ENCODE measurements at regions not wholly inside any gene's neighbourhood (a gene's known extent, or its start where the extent isn't known, plus 50 kb on each side); places are given as distances from the start of the nearest gene placed in this dataset.
A peak's percentile ranks its signal among the peaks of the same experiment; 100 is the strongest.

DNA sequence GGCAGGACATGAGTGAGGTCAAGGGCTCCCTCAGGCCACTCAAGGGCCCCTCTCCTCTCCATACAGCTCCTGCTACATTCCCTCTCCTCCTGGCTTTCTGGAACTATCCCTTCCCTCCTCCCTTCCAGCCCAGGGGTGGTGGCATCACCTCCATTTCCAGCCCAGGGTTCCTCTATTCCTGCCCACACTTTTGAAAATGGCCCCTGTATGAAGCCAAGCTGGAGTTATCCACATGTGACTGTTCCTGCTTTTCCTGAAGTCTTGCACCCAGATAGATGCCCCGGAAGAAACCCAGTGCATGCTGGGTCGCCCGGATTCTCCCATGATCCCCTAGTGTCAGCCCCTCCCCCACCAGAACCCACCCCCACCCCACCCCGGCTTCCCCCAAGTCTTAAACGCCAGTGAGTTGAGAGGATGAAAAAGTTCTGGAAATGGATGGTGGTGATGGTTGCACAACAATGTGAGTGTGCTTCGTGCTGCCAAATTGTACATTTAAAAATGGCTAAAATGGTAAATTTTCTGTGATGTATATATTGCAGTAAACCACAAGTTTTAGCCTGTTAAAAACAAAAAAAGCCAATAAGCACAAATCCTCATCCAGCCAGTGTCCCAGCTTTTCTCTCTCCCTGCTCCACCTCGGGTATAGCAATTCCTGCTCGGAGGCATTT, 136.9 kb downstream of the SCARB1 start:
- no peak for DNase-seq

DNA sequence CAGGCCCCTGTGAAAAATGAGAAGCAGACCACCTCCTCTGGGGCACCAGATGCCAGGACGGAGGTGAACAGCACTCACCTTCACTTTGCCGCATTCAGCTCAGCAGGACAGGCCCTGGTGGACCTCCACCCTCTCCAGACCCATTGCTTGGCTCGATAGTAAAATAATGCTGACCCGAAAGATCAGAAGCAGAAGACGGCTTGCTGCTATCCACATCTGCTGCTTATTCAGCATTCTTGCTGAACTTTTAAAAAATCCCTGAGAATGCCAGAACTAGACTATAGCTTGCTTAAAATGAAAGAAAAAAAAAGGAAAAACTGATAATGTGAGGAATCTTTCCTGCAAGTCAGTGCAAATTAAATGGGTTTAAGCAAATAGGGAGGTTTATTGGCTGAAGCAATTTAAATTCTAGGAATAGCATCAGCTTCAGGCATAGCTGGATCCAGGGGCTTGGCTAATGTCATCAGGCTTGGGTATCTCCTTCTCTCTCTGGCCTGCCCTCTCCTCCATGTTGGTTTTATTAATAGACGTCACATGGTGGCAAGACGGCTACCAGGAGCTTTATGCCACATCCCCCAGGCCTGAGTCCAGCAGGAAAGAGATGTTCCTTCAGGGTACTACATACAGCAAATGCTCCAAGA, 137.9 kb downstream of the SCARB1 start:
- DNase-seq, result no peak

DNA sequence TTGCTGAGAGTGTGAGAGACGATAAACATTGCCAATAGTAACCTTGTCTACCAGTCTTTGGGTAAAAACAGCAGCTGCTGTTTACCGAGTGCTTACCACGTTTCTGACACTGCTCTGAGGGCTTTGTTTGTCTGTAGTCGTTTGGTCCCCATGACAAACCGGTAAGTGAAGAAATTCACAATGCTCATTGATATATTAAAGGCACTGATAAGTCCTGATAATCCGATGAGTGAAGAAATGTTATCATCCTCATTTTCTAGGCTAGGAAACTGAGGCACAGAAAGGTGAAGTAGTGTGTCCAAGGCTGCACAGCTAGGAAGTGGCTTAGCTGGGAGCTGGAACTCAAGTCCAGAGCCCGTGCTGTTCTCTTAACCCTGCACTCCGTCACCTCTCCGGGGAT, 138.6 kb downstream of the SCARB1 start:
- no peak for DNase-seq

DNA sequence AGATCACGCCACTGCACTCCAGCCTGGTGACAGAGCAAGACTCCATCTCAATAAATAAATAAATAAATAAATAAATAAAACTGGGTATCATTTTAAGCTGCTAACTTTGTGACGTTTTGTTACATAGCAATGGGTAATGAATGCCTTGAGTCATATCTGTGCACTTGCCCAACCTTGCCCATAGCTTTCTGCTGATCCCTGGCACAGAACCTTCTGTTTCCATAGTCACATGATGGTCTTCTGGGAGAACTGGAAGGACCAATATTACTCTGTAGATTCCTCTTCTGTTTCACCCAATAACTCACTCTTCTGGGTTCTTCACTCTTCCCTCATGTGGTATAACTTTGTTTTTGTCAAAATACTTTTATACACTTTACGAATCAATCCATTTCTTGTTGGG, 140.8 kb downstream of the SCARB1 start:
- no peak for DNase-seq

DNA sequence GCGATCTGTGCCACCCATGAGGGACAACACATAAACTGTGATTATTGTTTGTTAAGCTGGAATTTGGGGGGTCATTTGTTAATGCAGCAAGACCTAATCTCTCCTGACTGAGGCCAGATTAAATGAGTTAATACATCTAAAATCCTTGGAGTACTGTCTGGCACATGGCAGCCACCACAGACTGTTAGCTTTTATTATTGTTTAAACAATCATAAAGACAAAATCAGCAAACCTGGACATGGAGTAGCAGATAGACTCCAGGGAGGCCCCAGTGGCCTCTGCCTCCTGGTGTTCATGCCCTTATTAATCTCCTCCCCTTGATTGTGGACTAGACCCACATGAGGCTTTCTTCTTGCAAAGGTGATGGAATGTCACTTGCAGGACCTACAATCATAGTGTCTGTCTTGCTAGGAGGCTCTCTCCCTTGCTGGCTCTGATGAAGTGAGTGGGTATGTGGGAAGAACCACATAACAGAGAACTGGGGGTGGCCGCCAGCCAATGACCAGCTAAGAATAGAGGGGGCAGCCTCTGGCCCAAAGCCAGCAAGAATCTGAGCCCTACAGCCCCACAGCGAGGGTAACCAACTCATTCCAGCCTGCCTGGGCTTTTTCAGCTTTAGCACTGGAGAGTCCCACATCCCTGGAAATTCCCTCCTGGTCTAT, 142.0 kb downstream of the SCARB1 start:
- DNase-seq, result peak in 1 of 56 donors; percentile 19

DNA sequence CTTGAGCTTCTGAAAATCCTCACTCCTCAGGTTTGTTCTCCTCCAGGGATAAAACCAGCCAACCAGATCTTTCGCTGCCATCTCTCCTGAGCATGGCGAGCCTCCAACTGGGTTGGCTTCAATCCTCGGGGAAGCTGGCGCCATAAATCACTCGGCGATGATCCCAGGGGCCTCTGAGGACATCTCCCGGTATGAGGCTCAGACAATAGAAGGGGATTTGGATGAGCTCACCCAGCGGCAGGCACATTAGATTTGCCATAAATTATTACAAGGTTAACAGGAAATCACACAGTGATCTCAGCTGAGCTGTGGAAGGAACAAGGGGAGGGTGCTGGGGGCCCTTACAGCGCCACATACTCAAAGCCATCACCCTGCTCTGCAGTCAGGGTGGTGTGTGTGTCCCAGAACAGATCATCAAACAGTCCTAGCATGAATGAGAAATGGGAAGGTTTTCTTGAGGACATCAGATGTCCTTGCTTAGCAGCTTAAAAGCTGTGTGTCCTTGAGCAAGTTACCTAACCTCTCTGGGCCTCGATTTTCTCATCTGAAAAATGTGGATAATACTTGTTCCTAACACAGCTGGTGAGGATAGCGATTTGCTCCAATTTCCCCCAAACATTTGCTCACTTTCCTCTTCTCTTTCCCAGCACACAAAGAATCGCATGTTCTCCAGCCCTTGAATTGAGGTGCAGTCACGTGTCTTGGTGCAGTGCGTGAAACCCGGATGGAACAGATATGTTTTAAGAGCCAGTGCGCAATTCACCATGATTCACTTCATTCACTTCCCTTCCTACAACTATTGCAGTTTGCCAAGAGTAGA, 142.8 kb downstream of the SCARB1 start:
- DNase-seq, result peak in 18 of 56 donors; percentile 12 to 66 (median 38)

DNA sequence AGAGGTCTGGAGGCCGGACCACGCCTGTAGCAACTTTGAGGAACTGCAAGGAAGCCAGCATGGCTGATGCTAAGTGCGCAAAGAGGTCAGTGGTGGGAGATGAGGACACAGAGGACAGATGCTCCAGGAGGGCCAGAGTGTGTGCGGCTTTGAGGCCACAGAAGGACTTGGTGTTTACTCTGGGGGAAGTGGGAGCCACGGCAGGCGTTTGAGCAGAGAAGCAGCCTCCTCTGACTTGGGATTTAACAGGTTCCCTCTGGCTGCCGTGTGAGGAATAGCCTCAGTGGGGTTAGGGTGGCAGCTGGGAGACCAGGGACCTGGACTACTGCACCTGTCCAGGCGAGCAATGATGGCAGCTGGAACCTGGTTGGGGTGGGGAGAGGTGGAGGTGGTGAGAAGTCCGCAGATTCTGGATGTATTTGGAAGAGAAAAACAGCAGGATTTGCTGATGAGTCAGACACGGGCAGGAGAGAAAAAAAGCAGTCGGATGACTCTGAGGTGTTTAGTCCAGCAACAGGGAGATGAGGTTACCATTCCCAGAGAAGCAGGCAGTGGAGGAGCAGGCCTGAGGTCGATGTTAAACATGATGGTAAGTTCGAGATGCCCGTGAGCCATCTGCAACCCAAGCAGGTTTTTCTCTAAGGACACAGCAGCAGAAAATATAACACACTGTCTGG, 143.5 kb downstream of the SCARB1 start:
- peak in 1 of 56 donors; percentile 49 for DNase-seq

DNA sequence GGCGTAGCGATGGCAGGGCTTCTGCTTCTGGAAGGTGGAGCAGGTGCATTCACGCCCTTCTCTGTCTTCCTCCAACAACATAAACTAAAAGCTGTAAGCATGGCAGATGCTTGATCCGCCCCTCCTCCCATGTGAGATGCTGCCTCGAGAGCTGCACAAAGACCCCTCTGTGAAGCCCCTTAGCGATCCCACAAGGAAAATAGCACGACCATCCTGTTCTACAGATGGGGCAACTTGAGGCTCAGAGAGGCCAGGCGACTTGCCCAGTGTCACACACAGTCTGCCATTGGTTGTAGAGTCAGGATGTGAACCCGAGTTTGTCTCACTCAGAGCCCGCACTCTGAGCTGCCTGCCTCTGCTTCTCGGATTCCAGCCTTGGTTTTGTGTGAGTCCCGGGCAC, 144.4 kb downstream of the SCARB1 start:
- peak in 1 of 56 donors; percentile 18 for DNase-seq

DNA sequence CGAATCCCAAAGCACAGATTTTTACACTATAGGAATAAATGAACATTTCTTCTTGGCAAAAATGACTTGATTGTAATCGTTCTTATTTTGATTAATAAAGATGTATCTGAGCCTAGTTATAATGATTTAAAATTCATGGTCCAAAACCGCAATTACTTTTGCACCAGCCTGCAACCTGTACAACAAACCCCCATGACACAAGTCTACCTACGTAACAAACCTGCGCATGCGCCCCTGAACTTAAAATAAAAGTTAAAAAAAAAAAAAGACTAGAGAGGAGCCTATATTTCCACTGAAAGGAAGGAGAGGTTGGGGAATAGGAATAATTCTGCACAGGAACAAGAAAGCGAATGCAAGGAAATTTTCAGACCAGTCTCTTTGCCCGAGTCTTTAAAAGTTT, 145.2 kb downstream of the SCARB1 start:
- DNase-seq, result no peak

DNA sequence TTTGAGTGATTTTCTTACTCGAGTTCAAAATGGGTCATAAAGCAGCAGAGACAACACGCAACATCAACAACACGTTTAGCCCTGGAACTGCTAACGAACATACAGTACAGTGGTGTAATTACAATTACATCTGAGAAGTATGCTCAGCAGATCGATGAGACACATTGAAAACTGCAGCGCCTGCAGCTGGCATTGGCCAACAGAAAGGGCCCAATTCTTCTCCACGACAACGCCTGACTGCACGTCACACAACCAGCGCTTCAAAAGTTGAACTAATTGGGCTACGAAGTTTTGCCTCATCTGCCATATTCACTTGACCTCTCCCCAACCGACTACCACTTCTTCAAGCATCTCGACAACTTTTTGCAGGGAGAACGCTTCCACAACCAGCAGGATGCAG, 145.6 kb downstream of the SCARB1 start:
- DNase-seq, result peak in 2 of 56 donors; percentile 20 to 29

DNA sequence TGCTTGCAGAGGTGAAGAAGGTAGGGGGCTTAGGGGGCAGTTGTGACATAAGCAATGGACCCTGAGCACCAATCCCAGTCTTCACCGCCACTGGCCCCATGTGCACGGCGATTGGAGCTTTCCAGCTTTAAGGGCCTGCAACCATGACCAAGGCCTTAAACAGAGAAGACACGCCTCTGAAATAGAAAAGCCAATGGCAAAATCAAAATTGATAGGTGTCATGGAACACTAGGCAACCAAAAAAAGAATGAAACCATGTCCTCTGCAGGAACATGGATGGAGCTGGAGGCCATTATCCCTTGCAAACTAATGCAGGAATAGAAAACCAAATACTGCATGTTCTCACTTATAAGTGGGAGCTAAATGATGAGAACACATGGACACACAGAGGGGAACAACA, 146.3 kb downstream of the SCARB1 start:
- no peak for DNase-seq

DNA sequence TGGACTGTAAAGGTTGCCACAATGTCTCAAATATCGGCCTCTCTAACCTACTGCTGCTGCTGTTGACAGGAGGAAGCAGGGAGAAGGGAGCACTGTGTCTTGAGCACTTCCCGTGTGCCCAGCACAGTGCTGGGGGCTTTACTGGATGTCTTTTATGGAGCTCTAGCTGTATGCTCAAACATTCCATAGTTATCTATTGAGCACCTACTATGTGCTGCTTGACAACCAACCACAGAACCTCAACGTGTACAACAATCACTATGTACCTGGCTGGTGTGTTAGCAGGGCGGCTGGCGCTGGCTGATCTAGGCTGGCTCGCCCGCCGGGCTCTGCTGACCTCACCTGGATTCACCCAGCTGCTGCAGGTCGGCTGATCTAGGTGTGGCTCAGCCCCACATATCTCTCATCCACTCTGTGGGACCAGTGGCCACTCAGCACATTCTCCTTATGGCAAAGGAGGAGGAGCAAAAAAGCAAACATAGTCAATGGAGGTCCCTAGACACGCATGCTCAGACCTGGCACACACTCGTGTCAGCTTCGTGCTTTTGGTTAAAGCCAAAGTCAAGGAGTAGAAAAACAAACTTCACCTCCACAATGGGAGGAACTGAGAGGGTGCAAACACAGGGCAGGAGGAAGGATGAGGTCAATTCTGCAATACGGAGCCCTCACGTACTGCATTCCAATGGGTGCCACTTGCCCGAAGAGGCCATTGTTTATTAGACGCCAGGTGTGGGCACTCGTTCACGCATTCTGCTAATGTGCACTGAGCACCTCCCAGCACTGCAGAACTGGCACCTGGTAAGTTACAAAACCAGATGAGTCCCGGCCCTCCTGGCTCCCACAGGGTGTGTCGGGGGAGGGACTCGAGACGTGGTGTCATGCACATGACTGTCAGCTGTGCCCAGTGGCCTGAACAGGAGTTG, 147.2 kb downstream of the SCARB1 start:
- DNase-seq, result no peak

DNA sequence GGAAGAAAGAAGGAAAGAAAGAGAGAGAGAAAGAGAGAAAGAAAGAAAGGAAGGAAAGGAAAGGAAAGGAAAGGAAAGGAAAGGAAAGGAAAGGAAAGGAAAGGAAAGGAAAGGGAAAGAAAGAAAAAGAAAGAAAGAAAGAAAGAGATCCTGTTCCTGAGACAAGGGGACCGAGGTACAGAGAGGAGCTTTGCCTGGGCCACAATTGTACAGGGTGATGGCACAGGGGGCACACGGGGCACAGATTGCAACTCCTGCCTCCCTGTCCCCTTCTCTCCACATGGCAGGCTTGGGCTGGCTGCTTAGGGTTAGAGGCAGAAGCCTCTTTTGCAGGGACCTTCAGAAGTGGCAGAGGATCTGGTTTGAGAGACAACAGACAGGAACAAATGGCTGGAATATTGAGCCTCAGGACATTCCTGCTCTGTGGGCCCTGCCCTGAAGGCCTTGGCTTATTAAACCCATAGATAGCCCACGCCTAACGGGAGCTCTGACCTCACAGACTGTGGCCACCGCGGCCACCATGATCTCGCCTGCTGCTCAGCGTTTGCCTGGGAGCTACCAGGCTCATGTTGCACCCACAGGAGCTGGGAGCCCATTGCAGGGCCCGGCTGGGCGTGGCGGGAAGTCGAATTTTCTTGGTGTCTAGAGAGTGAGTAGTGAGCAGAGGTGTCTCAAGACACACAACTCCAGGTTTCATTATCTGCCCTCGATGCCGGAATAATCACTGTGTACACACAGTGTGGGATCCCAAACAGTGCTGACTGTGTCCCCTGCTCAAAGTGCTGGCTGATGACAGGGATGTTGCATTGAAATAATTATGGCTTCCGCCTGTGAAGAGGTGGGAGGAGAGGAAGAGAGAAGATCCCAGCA, 147.9 kb upstream of the NCOR2 start:
- no peak for DNase-seq

DNA sequence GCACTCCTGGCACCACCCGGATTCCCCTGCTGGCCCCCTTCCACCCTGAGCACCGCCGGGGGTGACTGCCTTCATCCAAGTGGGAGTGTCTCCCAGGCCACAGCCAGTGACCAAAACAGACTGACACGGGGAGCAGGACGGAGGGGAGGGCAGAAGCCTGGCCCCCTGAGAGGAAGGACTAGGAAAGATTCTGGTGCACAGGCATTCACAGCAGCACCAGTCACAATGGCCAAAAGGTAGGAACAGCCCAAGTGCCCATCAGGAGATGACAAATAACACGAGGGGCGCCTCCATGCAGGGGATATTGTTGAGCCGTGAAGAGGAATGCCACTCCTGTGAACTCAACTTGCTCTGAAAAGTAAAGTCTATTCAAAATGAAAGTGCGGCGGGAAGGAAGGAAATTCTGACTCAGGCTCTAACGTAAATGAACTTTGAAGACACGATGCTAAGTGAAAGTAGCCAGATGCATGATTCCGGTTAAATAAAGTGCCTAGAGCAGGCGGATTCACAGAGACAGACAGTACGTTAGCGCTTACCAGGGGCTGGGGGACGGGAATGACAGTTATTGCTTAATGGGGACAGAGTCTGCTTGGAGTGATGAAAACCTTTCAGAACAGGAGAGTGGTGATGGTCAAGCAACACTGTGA, 146.1 kb upstream of the NCOR2 start:
- peak in 6 of 56 donors; percentile 17 to 47 (median 27) for DNase-seq

DNA sequence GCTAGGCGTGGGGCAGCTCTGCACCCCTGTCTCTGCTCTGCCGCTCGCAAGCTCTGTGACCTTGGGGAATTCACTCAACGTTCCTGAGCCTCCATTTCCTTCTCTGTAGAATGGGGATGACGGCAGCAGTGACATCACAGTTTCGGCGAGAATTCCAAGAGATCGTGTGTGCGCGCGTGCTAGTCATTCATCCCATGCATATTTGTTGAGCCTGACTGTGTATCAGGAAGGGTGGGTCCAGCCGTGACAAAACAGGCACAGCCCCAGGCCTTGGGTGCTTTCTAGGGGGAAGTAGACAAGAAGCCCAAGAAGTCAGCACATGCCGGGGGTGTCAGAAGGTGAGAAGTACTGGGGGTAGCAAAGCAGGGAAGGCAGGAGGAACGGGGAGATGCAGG, 145.6 kb upstream of the NCOR2 start:
- DNase-seq, result peak in 1 of 56 donors; percentile 32

DNA sequence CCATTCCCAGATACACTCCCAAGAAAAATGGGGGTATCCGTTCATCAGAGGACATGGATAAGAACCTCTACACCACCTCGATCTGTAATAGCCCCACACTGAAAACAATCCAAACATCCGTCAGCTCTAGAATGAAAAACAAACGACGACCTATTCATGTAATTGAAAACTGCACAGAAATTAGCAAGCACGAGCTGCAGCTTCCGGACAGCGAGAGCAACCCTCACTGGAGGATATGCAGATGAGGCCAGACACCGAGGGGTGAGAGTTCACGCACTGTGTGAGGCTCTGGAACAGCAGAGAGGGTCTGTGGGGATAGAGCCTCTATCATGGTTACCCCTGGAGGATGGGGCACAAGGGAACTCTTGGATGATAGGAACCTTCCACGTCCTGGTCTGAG, 143.9 kb upstream of the NCOR2 start:
- no peak for DNase-seq

DNA sequence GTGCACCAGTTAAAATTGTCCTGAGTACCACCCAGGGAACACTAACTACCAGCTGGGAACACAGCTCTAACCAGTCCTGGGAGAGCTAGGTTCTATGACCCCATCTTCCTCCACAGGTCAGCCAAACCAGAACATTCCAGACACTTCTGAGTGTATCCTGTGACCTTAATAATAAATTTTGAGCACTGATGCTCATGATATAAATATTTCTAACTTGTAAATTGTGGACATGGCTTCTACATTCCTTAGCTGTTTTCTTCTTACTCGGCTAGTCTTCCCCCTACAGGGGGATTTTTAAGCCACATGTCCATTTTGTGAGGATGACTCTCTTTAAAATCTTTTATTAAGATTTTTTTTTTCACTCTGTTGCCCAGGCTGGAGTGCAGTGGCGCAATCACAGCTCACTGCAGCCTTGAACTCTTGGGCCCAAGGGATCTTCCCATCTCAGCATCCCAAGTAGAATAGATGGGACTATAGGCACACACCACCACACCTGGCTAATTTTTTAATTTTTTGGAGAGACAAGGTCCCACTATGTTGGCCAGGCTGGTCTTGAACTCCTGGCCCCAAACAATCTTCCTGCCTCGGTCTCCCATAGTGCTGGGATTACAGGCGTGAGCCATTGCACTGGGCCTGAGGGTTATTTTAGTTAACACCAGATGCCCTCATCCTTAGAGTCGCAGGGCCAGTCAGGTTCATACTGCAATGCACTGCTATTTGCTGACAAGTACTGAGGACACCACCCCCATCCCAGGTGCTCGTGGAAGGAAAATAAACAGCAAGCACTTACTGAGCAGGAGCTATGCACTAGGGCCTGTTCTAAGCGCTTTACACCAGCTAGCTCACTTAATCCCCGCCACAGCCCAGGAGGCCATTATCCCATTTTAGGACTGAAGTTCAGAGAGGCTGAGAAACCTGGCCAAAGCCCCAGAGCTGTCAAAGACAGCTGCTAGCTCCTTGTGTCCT, 142.6 kb upstream of the NCOR2 start:
- no peak for DNase-seq

All from amygdala (tissue), 56 donors.